H9 (cell line): ENCODE measurements at regions not wholly inside any gene's neighbourhood (a gene's known extent, or its start where the extent isn't known, plus 50 kb on each side); places are given as distances from the start of the nearest gene placed in this dataset.

Experiments
- DNase-seq: peaks from one replicate; pipeline ENCODE4 v3.0.0-alpha.2; 2017
- H2AFZ ChIP-seq: one replicate; pipeline ENCODE4 v1.6.1; 2013; ENCODE audit warnings: mild to moderate bottlenecking, low read length, control low read depth, moderate library complexity
- H2AK5ac ChIP-seq: 2 replicates; pipeline ENCODE4 v1.6.1; 2013; ENCODE audit warnings: low read length, control low read depth, mixed read lengths; ENCODE audit not compliant: insufficient read length
- H2BK120ac ChIP-seq: one replicate; pipeline ENCODE4 v1.6.1; 2013; ENCODE audit warnings: low read depth, mild to moderate bottlenecking, low read length, control low read depth, inconsistent platforms; ENCODE audit not compliant: poor library complexity, severe bottlenecking
- H2BK12ac ChIP-seq: 2 replicates; pipeline ENCODE4 v1.6.1; 2013; ENCODE audit warnings: low read length, control low read depth, mixed read lengths, low read depth; ENCODE audit not compliant: insufficient read length
- H2BK15ac ChIP-seq: 2 replicates; pipeline ENCODE4 v1.6.1; 2013; ENCODE audit warnings: low read depth, low read length, control low read depth
- H2BK20ac ChIP-seq: one replicate; pipeline ENCODE4 v1.6.1; 2013; ENCODE audit warnings: low read depth, mild to moderate bottlenecking, low read length, control low read depth, inconsistent platforms; ENCODE audit not compliant: poor library complexity, severe bottlenecking
- H2BK5ac ChIP-seq: 2 replicates; pipeline ENCODE4 v1.6.1; 2013; ENCODE audit warnings: low read length, control low read depth, mixed read lengths; ENCODE audit not compliant: insufficient read length
- H3K14ac ChIP-seq: 2 replicates; pipeline ENCODE4 v1.6.1; 2013; ENCODE audit warnings: low read length, control low read depth; ENCODE audit not compliant: insufficient read depth
- H3K18ac ChIP-seq: 2 replicates; pipeline ENCODE4 v1.6.1; 2013; ENCODE audit warnings: low read depth, mild to moderate bottlenecking, mixed read lengths, low read length, control low read depth; ENCODE audit not compliant: insufficient read length
- H3K23ac ChIP-seq: 2 replicates; pipeline ENCODE4 v1.6.1; 2013; ENCODE audit warnings: low read length, control low read depth, mixed read lengths, low read depth; ENCODE audit not compliant: insufficient read length
- H3K23me2 ChIP-seq: 2 replicates; pipeline ENCODE4 v1.6.1; 2013; ENCODE audit warnings: low read depth, mild to moderate bottlenecking, mixed read lengths, low read length, control low read depth; ENCODE audit not compliant: insufficient read length, poor library complexity, severe bottlenecking
- H3K27ac ChIP-seq: 2 replicates; pipeline ENCODE4 v1.5.1; 2013; ENCODE audit warnings: low read length, control low read depth, mixed read lengths, low read depth; ENCODE audit not compliant: insufficient read length
- H3K27me3 ChIP-seq: 2 replicates; pipeline ENCODE4 v1.6.1; 2013; ENCODE audit warnings: low read length, control low read depth, inconsistent platforms; ENCODE audit not compliant: insufficient read depth
- H3K4ac ChIP-seq: 2 replicates; pipeline ENCODE4 v1.6.1; 2013; ENCODE audit warnings: low read depth, mild to moderate bottlenecking, control low read depth, inconsistent platforms, low read length, moderate library complexity
- H3K4me1 ChIP-seq: 2 replicates; pipeline ENCODE4 v1.6.1; 2013; ENCODE audit warnings: low read length, control low read depth, inconsistent platforms; ENCODE audit not compliant: insufficient read depth
- H3K4me2 ChIP-seq: 2 replicates; pipeline ENCODE4 v1.6.1; 2013; ENCODE audit warnings: low read length, control low read depth, mixed read lengths; ENCODE audit not compliant: insufficient read length, insufficient read depth
- H3K56ac ChIP-seq: 2 replicates; pipeline ENCODE4 v1.6.1; 2013; ENCODE audit warnings: low read depth, mild to moderate bottlenecking, mixed read lengths, low read length, control low read depth; ENCODE audit not compliant: insufficient read length
- H3K79me1 ChIP-seq: 2 replicates; pipeline ENCODE4 v1.6.1; 2013; ENCODE audit warnings: low read depth, mild to moderate bottlenecking, moderate library complexity, low read length, control low read depth, inconsistent platforms; ENCODE audit not compliant: insufficient read depth, poor library complexity, severe bottlenecking
- H3K79me2 ChIP-seq: 2 replicates; pipeline ENCODE4 v1.6.1; 2013; ENCODE audit warnings: low read length, control low read depth, inconsistent platforms; ENCODE audit not compliant: insufficient read depth
- H3K9ac ChIP-seq: 2 replicates; pipeline ENCODE4 v1.6.1; 2013; ENCODE audit warnings: low read length, control low read depth, mixed read lengths; ENCODE audit not compliant: insufficient read length; ENCODE audit errors: extremely low read depth
- H3K9me3 ChIP-seq: one replicate; pipeline ENCODE4 v1.6.1; 2013; ENCODE audit warnings: low read depth, low read length, inconsistent platforms; ENCODE audit not compliant: control insufficient read depth
- H3T11ph ChIP-seq: one replicate; pipeline ENCODE4 v1.6.1; 2013; ENCODE audit warnings: mild to moderate bottlenecking, low read length, control low read depth, inconsistent platforms
- H4K20me1 ChIP-seq: one replicate; pipeline ENCODE4 v1.6.1; 2013; ENCODE audit not compliant: control insufficient read depth, insufficient read length, insufficient read depth
- H4K5ac ChIP-seq: 2 replicates; pipeline ENCODE4 v1.6.1; 2013; ENCODE audit warnings: low read depth, mild to moderate bottlenecking, mixed read lengths, low read length, control low read depth; ENCODE audit not compliant: insufficient read length
- H4K8ac ChIP-seq: replicated peaks from 2 replicates; pipeline ENCODE4 v1.6.1; 2013; ENCODE audit warnings: low read length, control low read depth, mixed read lengths, low read depth; ENCODE audit not compliant: insufficient read length
- H4K91ac ChIP-seq: 2 replicates; pipeline ENCODE4 v1.6.1; 2013; ENCODE audit warnings: low read depth, mild to moderate bottlenecking, moderate library complexity, mixed read lengths, low read length, control low read depth; ENCODE audit not compliant: insufficient read length
- H3K27ac Mint-ChIP-seq, 3 experiments: 2 replicates in 2 of 3; 3 replicates in 1 of 3; pipeline ENCODE4 v1.8.0; 2020 to 2021; ENCODE audit warnings: mixed read lengths in 3 of 3, mild to moderate bottlenecking in 1 of 3, moderate library complexity in 1 of 3
- H3K27me3 Mint-ChIP-seq: 2 replicates; pipeline ENCODE4 v1.8.0; 2021; ENCODE audit warnings: low read depth, mild to moderate bottlenecking, moderate library complexity, mixed read lengths
- H3K36me3 Mint-ChIP-seq, 3 experiments: 2 replicates in 2 of 3; 3 replicates in 1 of 3; pipeline ENCODE4 v1.8.0; 2020 to 2021; ENCODE audit warnings: low read depth in 3 of 3, mixed read lengths in 3 of 3; ENCODE audit not compliant: insufficient read depth in 1 of 3
- H3K4me1 Mint-ChIP-seq, 2 experiments: 2 replicates each; pipeline ENCODE4 v1.8.0; 2020; ENCODE audit warnings: mixed read lengths in 2 of 2
- H3K4me3 Mint-ChIP-seq, 2 experiments: 2 replicates in 1 of 2; 3 replicates in 1 of 2; pipeline ENCODE4 v1.8.0; 2020 to 2021; ENCODE audit warnings: mild to moderate bottlenecking in 2 of 2, mixed read lengths in 2 of 2, moderate library complexity in 1 of 2
- H3K9me3 Mint-ChIP-seq, 2 experiments: 2 replicates in 1 of 2; 3 replicates in 1 of 2; pipeline ENCODE4 v1.8.0; 2020; ENCODE audit warnings: mild to moderate bottlenecking in 2 of 2, mixed read lengths in 2 of 2, moderate library complexity in 1 of 2
- WGBS: extraction: QIAGEN DNeasy Blood & Tissue Kit; methylation state at CpG from one replicate; pipeline ENCODE4 v1.1.7; 2013; ENCODE audit warnings: missing lambda C conversion rate, low lambda C conversion rate, mixed read lengths; ENCODE audit not compliant: insufficient read length; ENCODE audit errors: extremely low coverage; 5-methylcytosine and 5-hydroxymethylcytosine counted together
- TF ChIP-seq, protein P1 (sequence below): fragments of 200-600 bp; sonication (generic); conservative IDR thresholded peaks from 3 replicates; pipeline ENCODE4 v1.8.0; 2021; ENCODE audit warnings: antibody characterized with exemption, mild to moderate bottlenecking

DNA sequence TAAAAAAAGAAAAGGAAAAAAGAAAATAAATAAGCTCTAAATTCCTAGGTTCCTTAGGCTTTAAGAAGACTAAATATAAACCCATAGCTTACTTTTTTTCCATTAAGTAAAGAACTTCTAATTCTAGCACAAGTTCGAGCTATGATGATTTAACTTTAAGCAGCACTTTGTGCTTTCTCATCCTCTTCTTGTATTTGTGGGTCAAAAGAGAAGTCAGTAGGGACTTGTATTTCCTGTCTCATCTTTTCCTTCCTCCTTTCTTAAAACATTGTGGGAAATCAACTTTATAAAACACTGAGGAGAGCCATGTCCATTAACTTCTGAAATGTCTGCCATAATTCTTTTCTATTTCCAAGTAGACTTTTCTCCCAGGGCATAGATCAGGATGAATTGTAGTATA is 637.7 kb upstream of the CITED2 start:
- Histone ChIP-seq H3K79me2 (no peaks in the 10 kb centered on the region), H2BK20ac (no peak overlapping the region), H4K5ac (no peak overlapping the region), H2AK5ac (no peak overlapping the region), H3K27ac (no peak overlapping the region), H3K79me1 (no peaks in the 10 kb centered on the region), H3K14ac (no peak overlapping the region), H4K20me1 (no peaks in the 10 kb centered on the region), H2BK12ac (no peak overlapping the region), H4K91ac (no peak overlapping the region), H3K23ac (no peak overlapping the region), H2BK5ac (no peak overlapping the region), H3K18ac (no peak overlapping the region), H3K56ac (no peak overlapping the region), H3K4me2 (no peak overlapping the region), H3K23me2 (no peaks in the 10 kb centered on the region), H3K9ac (no peak overlapping the region), H3K27me3 (no peaks in the 10 kb centered on the region), H2AFZ (no peak overlapping the region), H2BK120ac (no peak overlapping the region), H3K4me1 (no peaks in the 10 kb centered on the region), H3T11ph (no peak overlapping the region), H3K9me3 (no peaks in the 10 kb centered on the region), H2BK15ac (no peak overlapping the region), H4K8ac (no peak overlapping the region), H3K4ac (no peak overlapping the region)
- Mint-ChIP-seq H3K27ac (no peak overlapping the region), H3K4me1 (peaks cover 4% of the 10 kb centered on the region in 2 experiments; a peak in 3 of 4 replicates), H3K27me3 (no peaks in the 10 kb centered on the region), H3K9me3 (peaks cover 9 to 15% of the 10 kb centered on the region in 2 experiments), H3K36me3 (peaks cover 2 to 15% (median 2%) of the 10 kb centered on the region in 3 experiments; a peak in 4 of 7 replicates), H3K4me3 (no peak overlapping the region)
- no peak for DNase-seq
- TF ChIP-seq, protein P1, sequence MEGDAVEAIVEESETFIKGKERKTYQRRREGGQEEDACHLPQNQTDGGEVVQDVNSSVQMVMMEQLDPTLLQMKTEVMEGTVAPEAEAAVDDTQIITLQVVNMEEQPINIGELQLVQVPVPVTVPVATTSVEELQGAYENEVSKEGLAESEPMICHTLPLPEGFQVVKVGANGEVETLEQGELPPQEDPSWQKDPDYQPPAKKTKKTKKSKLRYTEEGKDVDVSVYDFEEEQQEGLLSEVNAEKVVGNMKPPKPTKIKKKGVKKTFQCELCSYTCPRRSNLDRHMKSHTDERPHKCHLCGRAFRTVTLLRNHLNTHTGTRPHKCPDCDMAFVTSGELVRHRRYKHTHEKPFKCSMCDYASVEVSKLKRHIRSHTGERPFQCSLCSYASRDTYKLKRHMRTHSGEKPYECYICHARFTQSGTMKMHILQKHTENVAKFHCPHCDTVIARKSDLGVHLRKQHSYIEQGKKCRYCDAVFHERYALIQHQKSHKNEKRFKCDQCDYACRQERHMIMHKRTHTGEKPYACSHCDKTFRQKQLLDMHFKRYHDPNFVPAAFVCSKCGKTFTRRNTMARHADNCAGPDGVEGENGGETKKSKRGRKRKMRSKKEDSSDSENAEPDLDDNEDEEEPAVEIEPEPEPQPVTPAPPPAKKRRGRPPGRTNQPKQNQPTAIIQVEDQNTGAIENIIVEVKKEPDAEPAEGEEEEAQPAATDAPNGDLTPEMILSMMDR = no peak
- WGBS = no CpG with 5 or more reads among the region's 1 CpG
